ENCODE measurements at regions not wholly inside any gene's neighbourhood (a gene's known extent, or its start where the extent isn't known, plus 50 kb on each side); places are given as distances from the start of the nearest gene placed in this dataset.

GRCh38 chr11:115993590-115993989 lies 489.4 kb upstream of the CADM1 start:
- TF ChIP-seq CTCF (conservative IDR thresholded peaks at IDR 0.05; ENCODE audit: low read depth in 2 of 2) (no peak), POLR2AphosphoS5 (IDR thresholded peaks at IDR 0.05; ENCODE audit: low read depth) (no peak), EZH2 (IDR thresholded peaks at IDR 0.05; ENCODE audit: low read depth, unreplicated experiment) (no peak), REST (IDR thresholded peaks at IDR 0.05; ENCODE audit: unreplicated experiment) (no peak), CREB1 (CRISPR knock-in tag; IDR thresholded peaks at IDR 0.05; ENCODE audit: low read depth) (no peak), JUNB (IDR thresholded peaks at IDR 0.05; ENCODE audit: unreplicated experiment) (no peak)
